GM12875 (cell line): ENCODE measurements at regions not wholly inside any gene's neighbourhood (a gene's known extent, or its start where the extent isn't known, plus 50 kb on each side); places are given as distances from the start of the nearest gene placed in this dataset.

Experiments used
- H3K4me3 ChIP-seq: one replicate; pipeline ENCODE4 v1.5.1; 2011; ENCODE audit warnings: low read depth, low read length, control low read depth
- CTCF ChIP-seq: IDR thresholded peaks from 2 replicates; pipeline ENCODE4 v1.5.1; 2011; ENCODE audit warnings: low read depth, mild to moderate bottlenecking, control low read depth, inconsistent platforms, low read length, moderate library complexity, borderline replicate concordance; ENCODE audit not compliant: insufficient read depth

GRCh38 chr2:236512902-236513435, 56.7 kb upstream of the ACKR3 start:
- H3K4me3 ChIP-seq = no peak overlapping the region
- TF ChIP-seq CTCF = peak; percentile 90

GRCh38 chr2:236513956-236514355, 55.7 kb upstream of the ACKR3 start:
- no peak overlapping the region for H3K4me3 ChIP-seq
- TF ChIP-seq CTCF = no peak

- TF ChIP-seq CTCF = no peak
- H3K4me3 ChIP-seq = no peak overlapping the region
Measured at GRCh38 chr2:236516708-236517107, 52.9 kb upstream of the ACKR3 start.

GRCh38 chr2:236517251-236518031, 52.2 kb upstream of the ACKR3 start:
- TF ChIP-seq CTCF = no peak
- no peak overlapping the region for H3K4me3 ChIP-seq
